Upper lobe of left lung (tissue), 4 donors: ENCODE measurements at regions not wholly inside any gene's neighbourhood (a gene's known extent, or its start where the extent isn't known, plus 50 kb on each side); places are given as distances from the start of the nearest gene placed in this dataset.

Source experiments
- CTCF ChIP-seq, 6 experiments: fragments of 450-650 bp in 4 of 6; fragments of 200-600 bp in 2 of 6; sonication (generic) in 2 of 6; IDR thresholded peaks; one replicate each; pipeline ENCODE4 v1.5.1; 2016 to 2019; ENCODE audit warnings: antibody characterized with exemption in 6 of 6
- EP300 ChIP-seq, 4 donors: sonication (generic); formaldehyde crosslinking; IDR thresholded peaks; one replicate each; pipeline ENCODE4 v1.5.1; 2017; ENCODE audit warnings: antibody characterized with exemption in 4 of 4, control low read depth in 2 of 4
- POLR2A ChIP-seq, 4 donors: fragments of 450-650 bp; IDR thresholded peaks; one replicate each; pipeline ENCODE4 v1.5.1; 2016 to 2017; ENCODE audit warnings: antibody characterized with exemption in 4 of 4, mild to moderate bottlenecking in 2 of 4
- POLR2AphosphoS5 ChIP-seq, 2 donors: sonication (generic); formaldehyde crosslinking; IDR thresholded peaks; one replicate each; pipeline ENCODE4 v1.5.1; 2017; ENCODE audit warnings: antibody characterized with exemption in 2 of 2

GRCh38 chr14:28196878-28197277 lies 569.7 kb upstream of the FOXG1 start:
- TF ChIP-seq POLR2A (IDR thresholded peaks at IDR 0.05): no peak
- TF ChIP-seq CTCF (IDR thresholded peaks at IDR 0.05): no peak
- TF ChIP-seq EP300 (IDR thresholded peaks at IDR 0.05): no peak
- TF ChIP-seq POLR2AphosphoS5 (IDR thresholded peaks at IDR 0.05): no peak
